Muscle layer of colon (tissue), 2 donors: ENCODE measurements at regions not wholly inside any gene's neighbourhood (a gene's known extent, or its start where the extent isn't known, plus 50 kb on each side); places are given as distances from the start of the nearest gene placed in this dataset.

Experiments
- H3K27ac ChIP-seq: one replicate; pipeline ENCODE4 v1.7.0; 2013; ENCODE audit warnings: low read depth, mild to moderate bottlenecking, low read length, moderate library complexity
- H3K27me3 ChIP-seq, 2 donors: one replicate each; pipeline ENCODE4 v1.7.0; 2013; ENCODE audit warnings: low read length in 2 of 2, mild to moderate bottlenecking in 2 of 2; ENCODE audit not compliant: insufficient read depth in 2 of 2, control insufficient read depth in 1 of 2
- H3K36me3 ChIP-seq: one replicate; pipeline ENCODE4 v1.7.0; 2013; ENCODE audit warnings: mild to moderate bottlenecking, low read length; ENCODE audit not compliant: insufficient read depth
- H3K4me1 ChIP-seq: one replicate; pipeline ENCODE4 v1.7.0; 2013; ENCODE audit warnings: mild to moderate bottlenecking, low read length; ENCODE audit not compliant: insufficient read depth
- H3K4me3 ChIP-seq, 2 donors: one replicate each; pipeline ENCODE4 v1.7.0; 2013; ENCODE audit warnings: low read length in 2 of 2, low read depth in 1 of 2, mild to moderate bottlenecking in 1 of 2, moderate library complexity in 1 of 2
- H3K9ac ChIP-seq: one replicate; pipeline ENCODE4 v1.7.0; 2013; ENCODE audit warnings: low read length
- H3K9me3 ChIP-seq: one replicate; pipeline ENCODE4 v1.7.0; 2013; ENCODE audit warnings: mild to moderate bottlenecking, low read length
- donor health status: abdominal sarcoma.
- donor health status: Adenocarcinoma of cecum.

GRCh38 chr4:53680168-53680567 lies 88.9 kb upstream of the LNX1 start:
- Histone ChIP-seq H3K36me3 (no peaks in the 10 kb centered on the region), H3K9ac (no peak overlapping the region), H3K27ac (no peak overlapping the region), H3K4me1 (no peaks in the 10 kb centered on the region), H3K9me3 (no peaks in the 10 kb centered on the region), H3K27me3 (no peaks in the 10 kb centered on the region), H3K4me3 (no peak overlapping the region)

- no peak overlapping the region for H3K9ac ChIP-seq
- H3K27ac ChIP-seq = no peak overlapping the region
- no peaks in the 10 kb centered on the region for H3K9me3 ChIP-seq
- no peaks in the 10 kb centered on the region for H3K4me1 ChIP-seq
- no peak overlapping the region for H3K4me3 ChIP-seq
- H3K27me3 ChIP-seq = no peaks in the 10 kb centered on the region
- no peaks in the 10 kb centered on the region for H3K36me3 ChIP-seq
Measured at GRCh38 chr4:53676402-53676871, 85.2 kb upstream of the LNX1 start.

DNA sequence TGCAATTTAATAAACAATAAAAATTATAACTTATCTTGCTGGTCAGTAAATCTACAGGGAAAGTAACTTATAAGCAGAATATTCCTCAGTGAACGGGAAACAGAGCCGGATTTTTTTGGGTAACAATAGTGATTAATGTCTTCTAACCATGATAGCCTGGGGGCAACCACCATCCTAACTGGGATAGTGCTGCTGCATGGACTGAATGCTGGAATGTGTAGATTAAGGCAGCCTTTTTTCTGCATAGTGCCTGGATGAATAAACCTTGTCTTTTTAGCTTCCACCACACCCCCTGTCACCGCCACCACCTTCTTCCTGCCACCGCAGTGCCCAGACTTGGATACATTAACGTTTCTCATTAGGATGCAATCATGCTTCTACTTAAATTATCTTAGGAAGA lies 83.6 kb upstream of the LNX1 start:
- no peaks in the 10 kb centered on the region for H3K36me3 ChIP-seq
- no peaks in the 10 kb centered on the region for H3K4me1 ChIP-seq
- no peak overlapping the region for H3K9ac ChIP-seq
- no peak overlapping the region for H3K4me3 ChIP-seq
- H3K27ac ChIP-seq = no peak overlapping the region
- H3K27me3 ChIP-seq = no peaks in the 10 kb centered on the region
- H3K9me3 ChIP-seq = no peaks in the 10 kb centered on the region

- Histone ChIP-seq H3K27ac (no peak overlapping the region), H3K4me3 (no peak overlapping the region), H3K36me3 (no peaks in the 10 kb centered on the region), H3K27me3 (no peaks in the 10 kb centered on the region), H3K4me1 (no peaks in the 10 kb centered on the region), H3K9ac (no peak overlapping the region), H3K9me3 (no peaks in the 10 kb centered on the region)
Measured at GRCh38 chr4:53672873-53673272, 81.6 kb upstream of the LNX1 start.

DNA sequence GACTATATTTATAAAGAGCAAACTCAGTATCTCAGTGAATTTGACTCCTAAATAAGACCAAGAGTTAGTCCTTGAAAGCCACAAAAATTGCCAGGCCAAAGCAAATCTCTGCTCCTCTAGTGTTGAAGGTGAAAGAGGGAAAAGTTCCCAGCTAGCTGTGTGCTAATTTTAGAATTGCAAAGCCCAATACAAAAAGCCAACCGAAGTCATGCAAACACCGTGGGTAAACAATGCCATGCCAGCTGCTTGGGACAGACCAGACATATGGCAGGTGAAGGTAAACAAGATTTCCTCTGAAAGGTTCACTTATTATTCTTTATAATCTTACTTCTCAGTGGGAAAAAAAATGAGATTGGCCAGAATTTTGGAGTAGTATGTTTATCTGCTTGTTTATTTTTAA lies 80.5 kb upstream of the LNX1 start:
- no peaks in the 10 kb centered on the region for H3K27me3 ChIP-seq
- no peak overlapping the region for H3K4me3 ChIP-seq
- no peak overlapping the region for H3K9ac ChIP-seq
- no peaks in the 10 kb centered on the region for H3K36me3 ChIP-seq
- no peaks in the 10 kb centered on the region for H3K9me3 ChIP-seq
- H3K27ac ChIP-seq = no peak overlapping the region
- H3K4me1 ChIP-seq = no peaks in the 10 kb centered on the region

DNA sequence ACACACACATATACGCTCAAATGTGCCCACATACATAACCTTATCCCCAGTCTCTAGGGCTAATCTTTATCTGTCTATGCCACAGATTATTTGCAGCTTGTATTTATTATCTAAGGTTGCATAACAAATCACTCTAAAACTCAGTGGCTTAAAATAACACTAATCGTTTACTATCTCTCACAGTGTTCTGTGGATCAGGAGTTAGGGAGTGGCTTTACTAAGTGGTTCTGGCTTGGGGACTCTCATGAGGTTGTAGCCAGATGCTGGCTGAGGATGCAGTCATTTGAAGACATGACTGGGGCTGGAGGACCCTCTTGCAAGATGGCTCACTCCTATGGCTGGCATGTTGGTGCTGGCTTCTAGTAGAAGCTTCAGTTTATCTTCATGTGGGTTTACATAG lies 68.5 kb upstream of the LNX1 start:
- H3K9me3 ChIP-seq = no peaks in the 10 kb centered on the region
- H3K4me1 ChIP-seq = peaks cover 10% of the 10 kb centered on the region
- no peaks in the 10 kb centered on the region for H3K27me3 ChIP-seq
- H3K27ac ChIP-seq = no peak overlapping the region
- no peak overlapping the region for H3K4me3 ChIP-seq
- no peaks in the 10 kb centered on the region for H3K36me3 ChIP-seq
- no peak overlapping the region for H3K9ac ChIP-seq

DNA sequence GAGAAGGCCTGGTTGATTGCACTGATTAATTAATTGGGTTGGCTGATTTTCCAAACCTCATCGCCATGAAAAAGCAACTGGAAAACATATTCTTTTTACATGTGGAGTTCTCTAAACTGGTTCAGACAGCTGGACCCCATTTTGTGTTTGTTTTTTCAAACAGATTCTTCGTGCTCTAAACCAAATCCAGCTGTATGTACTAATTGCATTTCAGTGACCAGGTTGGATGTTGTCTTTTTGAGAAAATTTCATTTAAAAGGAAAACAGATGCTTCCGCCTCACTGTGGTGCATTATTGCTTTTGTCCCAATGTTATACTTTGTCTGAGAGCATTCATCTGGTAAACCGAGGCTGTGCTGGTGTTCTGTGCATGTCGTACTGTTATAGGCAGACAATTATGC lies 67.8 kb upstream of the LNX1 start:
- Histone ChIP-seq H3K9me3 (no peaks in the 10 kb centered on the region), H3K4me1 (peaks cover 17% of the 10 kb centered on the region), H3K27me3 (no peaks in the 10 kb centered on the region), H3K27ac (no peak overlapping the region), H3K4me3 (no peak overlapping the region), H3K9ac (no peak overlapping the region), H3K36me3 (no peaks in the 10 kb centered on the region)

GRCh38 chr4:53658029-53658428 lies 66.7 kb upstream of the LNX1 start:
- H3K36me3 ChIP-seq = no peaks in the 10 kb centered on the region
- no peak overlapping the region for H3K9ac ChIP-seq
- H3K27ac ChIP-seq = no peak overlapping the region
- H3K4me3 ChIP-seq = no peak overlapping the region
- H3K4me1 ChIP-seq = peaks cover 24% of the 10 kb centered on the region
- no peaks in the 10 kb centered on the region for H3K9me3 ChIP-seq
- H3K27me3 ChIP-seq = no peaks in the 10 kb centered on the region

DNA sequence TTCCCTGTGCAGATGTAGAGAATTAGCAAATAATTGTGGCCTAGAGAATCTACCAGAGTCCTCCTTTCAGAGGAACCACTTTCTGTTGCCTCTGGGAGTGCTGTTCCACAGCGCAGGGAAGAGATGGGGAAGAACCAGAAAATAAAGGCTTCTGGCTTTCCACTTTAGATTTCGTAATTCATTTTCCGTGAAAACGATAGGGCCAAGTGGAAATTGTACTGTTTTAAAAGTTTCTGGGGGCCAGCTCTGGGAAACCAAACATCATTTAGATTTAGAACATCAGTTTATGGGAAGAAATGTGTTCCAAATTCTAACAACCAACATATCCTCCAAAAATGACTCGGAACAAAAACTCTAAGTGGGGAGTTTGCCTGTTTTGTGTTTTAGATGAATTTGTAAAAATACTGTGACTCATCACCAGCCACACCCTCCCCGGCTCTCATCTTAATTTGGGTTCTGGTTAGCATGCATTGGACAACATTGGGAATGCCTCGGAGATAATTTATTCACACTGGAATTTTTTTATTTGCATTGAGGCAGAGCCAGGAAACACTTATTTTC lies 65.2 kb upstream of the LNX1 start:
- Histone ChIP-seq H3K9me3 (no peaks in the 10 kb centered on the region), H3K9ac (no peak overlapping the region), H3K36me3 (no peaks in the 10 kb centered on the region), H3K4me3 (no peak overlapping the region), H3K27me3 (no peaks in the 10 kb centered on the region), H3K27ac (no peak overlapping the region), H3K4me1 (peaks cover 26% of the 10 kb centered on the region)

DNA sequence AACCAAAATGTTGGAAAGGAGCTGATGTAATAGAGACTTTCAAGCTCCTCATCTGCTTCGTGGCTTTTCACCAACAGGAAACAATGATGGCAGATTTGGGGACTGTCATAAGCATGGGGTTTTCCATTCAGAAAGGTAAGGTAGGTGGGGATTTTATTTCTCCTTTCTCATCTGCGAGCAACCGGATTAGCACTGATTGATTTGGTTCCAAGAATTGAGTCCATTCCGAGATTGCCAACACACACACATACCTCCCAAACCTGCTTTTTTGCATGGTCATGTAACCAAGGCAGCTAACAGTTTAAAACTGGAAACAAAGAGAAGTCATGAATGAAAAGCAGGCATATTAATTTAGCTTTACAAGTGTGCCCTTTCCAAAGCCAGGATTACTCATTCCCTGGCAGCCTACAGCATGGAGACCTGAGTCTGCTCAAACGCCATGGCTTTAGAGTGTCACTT lies 63.0 kb upstream of the LNX1 start:
- H3K9ac ChIP-seq = no peak overlapping the region

GRCh38 chr4:53653484-53654053 lies 62.3 kb upstream of the LNX1 start:
- Histone ChIP-seq H3K27ac (no peak overlapping the region), H3K4me1 (peaks cover 36% of the 10 kb centered on the region), H3K4me3 (no peak overlapping the region), H3K9ac (no peak overlapping the region), H3K27me3 (no peaks in the 10 kb centered on the region), H3K36me3 (no peaks in the 10 kb centered on the region), H3K9me3 (no peaks in the 10 kb centered on the region)

More for the DNA sequence above, 63.0 kb upstream of the LNX1 start:
- Histone ChIP-seq H3K36me3 (no peaks in the 10 kb centered on the region), H3K9me3 (no peaks in the 10 kb centered on the region), H3K27me3 (no peaks in the 10 kb centered on the region), H3K4me3 (no peak overlapping the region), H3K4me1 (peaks cover 36% of the 10 kb centered on the region), H3K27ac (no peak overlapping the region)

DNA sequence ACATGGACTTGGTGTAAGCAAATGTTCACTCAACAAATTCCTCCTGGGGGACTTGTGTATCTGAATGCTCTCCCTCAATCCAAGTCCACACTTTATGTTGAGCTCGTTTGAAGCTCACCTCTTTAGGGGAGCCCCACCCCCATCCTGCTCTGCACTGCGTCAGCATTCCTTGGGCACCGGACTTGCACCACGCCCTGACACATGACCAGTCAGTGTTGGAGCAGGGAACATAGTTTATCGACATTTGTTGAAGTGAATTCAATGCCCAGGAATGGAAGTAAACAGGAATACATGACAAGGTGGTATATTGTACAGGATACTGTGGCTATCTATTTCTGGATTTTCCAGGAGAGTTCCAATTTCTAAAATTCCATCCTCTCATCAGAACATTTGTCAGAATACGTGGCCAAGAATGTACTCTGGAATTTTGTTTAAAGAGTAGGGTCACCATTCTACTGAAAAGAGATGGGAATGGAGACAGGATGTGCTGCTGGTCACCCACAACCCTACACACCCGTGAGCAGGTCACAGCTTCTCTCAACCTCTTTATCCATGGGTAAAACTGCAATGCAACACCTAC lies 60.0 kb upstream of the LNX1 start:
- H3K36me3 ChIP-seq = no peaks in the 10 kb centered on the region
- peaks cover 36% of the 10 kb centered on the region for H3K4me1 ChIP-seq
- H3K9ac ChIP-seq = no peak overlapping the region
- no peaks in the 10 kb centered on the region for H3K9me3 ChIP-seq
- H3K27ac ChIP-seq = no peak overlapping the region
- no peaks in the 10 kb centered on the region for H3K27me3 ChIP-seq
- no peak overlapping the region for H3K4me3 ChIP-seq
